ENCODE measurements at regions not wholly inside any gene's neighbourhood (a gene's known extent, or its start where the extent isn't known, plus 50 kb on each side); places are given as distances from the start of the nearest gene placed in this dataset.

DNA sequence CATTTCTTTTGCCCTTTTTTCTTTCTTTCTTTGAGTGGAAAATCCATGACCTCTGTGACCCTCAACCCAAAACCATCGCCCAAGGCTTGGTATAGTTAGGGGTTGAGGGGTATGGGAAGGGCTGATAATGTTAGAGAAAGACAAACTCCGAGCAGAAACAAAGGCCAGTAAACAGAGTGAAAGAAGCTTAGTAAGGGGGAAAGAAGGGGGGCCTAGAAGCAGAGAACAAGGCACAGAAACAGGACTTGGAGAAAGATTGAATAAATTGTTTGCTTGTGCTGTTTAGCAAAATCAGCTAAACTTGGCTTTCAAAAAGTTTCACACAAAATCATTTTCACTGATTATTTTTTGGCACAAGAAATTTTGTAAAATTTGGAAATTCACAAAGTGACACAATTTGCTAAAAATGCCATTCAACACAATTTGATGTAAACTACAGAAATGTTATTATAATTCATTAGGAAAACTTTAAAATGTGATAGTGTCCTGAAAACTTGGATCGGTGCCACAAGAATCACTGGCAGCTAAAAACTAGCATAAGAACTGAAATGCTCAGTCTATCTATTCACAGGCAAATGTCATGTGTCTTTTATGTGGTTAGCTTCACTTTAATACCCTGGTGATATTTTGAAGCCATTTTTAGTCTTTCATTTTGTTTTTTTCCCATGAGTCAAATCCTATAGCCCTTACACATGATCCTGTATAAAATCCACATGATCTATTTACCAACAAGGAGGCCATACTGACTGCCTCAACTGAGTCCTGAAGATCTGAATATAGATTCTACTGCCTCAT is 276.4 kb downstream of the NR2F1-AS1 start:
- TF ChIP-seq CREB1 (IDR thresholded peaks at IDR 0.05; ENCODE audit: low read depth), result no peak
- no peak for TF ChIP-seq EP300 (IDR thresholded peaks at IDR 0.05; ENCODE audit: borderline replicate concordance)
- no peak for TF ChIP-seq CEBPB (IDR thresholded peaks at IDR 0.05)
- no peak for TF ChIP-seq YY1 (IDR thresholded peaks at IDR 0.05; ENCODE audit: low read depth)
- TF ChIP-seq, protein P1, sequence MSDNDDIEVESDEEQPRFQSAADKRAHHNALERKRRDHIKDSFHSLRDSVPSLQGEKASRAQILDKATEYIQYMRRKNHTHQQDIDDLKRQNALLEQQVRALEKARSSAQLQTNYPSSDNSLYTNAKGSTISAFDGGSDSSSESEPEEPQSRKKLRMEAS (IDR thresholded peaks at IDR 0.05), result no peak
- TF ChIP-seq EGR1 (IDR thresholded peaks at IDR 0.05), result no peak
- no peak for TF ChIP-seq TAF1 (IDR thresholded peaks at IDR 0.05; ENCODE audit: low read depth)
- no peak for TF ChIP-seq ZBTB7A (IDR thresholded peaks at IDR 0.05; ENCODE audit: low read depth)
- TF ChIP-seq TEAD4 (IDR thresholded peaks at IDR 0.05), result no peak
- no peak for TF ChIP-seq RAD21 (IDR thresholded peaks at IDR 0.05; ENCODE audit: low read depth)
- TF ChIP-seq, protein P2, sequence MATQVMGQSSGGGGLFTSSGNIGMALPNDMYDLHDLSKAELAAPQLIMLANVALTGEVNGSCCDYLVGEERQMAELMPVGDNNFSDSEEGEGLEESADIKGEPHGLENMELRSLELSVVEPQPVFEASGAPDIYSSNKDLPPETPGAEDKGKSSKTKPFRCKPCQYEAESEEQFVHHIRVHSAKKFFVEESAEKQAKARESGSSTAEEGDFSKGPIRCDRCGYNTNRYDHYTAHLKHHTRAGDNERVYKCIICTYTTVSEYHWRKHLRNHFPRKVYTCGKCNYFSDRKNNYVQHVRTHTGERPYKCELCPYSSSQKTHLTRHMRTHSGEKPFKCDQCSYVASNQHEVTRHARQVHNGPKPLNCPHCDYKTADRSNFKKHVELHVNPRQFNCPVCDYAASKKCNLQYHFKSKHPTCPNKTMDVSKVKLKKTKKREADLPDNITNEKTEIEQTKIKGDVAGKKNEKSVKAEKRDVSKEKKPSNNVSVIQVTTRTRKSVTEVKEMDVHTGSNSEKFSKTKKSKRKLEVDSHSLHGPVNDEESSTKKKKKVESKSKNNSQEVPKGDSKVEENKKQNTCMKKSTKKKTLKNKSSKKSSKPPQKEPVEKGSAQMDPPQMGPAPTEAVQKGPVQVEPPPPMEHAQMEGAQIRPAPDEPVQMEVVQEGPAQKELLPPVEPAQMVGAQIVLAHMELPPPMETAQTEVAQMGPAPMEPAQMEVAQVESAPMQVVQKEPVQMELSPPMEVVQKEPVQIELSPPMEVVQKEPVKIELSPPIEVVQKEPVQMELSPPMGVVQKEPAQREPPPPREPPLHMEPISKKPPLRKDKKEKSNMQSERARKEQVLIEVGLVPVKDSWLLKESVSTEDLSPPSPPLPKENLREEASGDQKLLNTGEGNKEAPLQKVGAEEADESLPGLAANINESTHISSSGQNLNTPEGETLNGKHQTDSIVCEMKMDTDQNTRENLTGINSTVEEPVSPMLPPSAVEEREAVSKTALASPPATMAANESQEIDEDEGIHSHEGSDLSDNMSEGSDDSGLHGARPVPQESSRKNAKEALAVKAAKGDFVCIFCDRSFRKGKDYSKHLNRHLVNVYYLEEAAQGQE (IDR thresholded peaks at IDR 0.05; ENCODE audit: low read depth), result no peak
- TF ChIP-seq, protein P3, sequence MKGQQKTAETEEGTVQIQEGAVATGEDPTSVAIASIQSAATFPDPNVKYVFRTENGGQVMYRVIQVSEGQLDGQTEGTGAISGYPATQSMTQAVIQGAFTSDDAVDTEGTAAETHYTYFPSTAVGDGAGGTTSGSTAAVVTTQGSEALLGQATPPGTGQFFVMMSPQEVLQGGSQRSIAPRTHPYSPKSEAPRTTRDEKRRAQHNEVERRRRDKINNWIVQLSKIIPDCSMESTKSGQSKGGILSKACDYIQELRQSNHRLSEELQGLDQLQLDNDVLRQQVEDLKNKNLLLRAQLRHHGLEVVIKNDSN (IDR thresholded peaks at IDR 0.05), result no peak
- no peak for TF ChIP-seq FOXM1 (IDR thresholded peaks at IDR 0.05; ENCODE audit: borderline replicate concordance, low read depth)
- TF ChIP-seq TCF12 (IDR thresholded peaks at IDR 0.05; ENCODE audit: low read depth), result no peak
- TF ChIP-seq NFIC (IDR thresholded peaks at IDR 0.05), result no peak

DNA sequence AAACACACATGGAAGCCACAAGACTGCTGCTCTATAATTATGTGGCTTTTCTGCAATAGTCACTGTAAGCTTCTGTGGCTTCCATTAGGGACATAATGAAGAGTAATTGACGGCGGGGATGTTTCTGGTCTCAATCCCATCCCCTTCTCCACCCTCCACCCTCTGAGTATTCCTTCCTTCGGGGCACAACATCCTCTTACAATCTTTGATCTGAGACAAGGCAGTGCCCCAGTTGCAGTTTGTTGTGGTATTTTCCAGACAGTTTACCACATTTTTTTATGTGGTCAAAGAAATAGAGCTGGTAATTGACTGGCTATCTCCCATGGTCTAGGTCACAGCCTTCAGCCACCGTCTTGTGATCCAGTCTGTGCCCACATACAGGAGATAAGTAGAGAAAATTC is 277.7 kb downstream of the NR2F1-AS1 start:
- TF ChIP-seq TCF12 (IDR thresholded peaks at IDR 0.05; ENCODE audit: low read depth) (no peak), FOXM1 (IDR thresholded peaks at IDR 0.05; ENCODE audit: borderline replicate concordance, low read depth) (no peak)
- TF ChIP-seq, protein P3 (IDR thresholded peaks at IDR 0.05), result no peak

DNA sequence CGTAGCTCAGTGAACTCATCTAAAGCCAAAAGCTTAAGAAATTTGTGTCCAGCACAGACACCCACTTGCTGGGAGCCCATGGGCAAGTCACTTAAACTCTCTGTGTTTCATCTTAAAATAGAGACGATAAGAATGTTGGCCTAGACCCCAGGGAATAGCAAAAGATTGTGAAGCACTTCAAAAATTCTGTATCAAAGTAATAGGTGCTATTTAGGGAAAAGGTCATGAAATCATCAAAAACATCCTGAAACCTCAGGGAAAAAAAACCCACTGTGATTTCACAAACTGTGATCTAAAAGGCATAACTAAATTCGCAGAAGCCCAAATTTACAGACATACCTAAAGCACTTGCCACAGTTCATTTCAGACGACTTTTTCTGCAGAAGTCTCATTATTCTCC is 278.3 kb downstream of the NR2F1-AS1 start:
- no peak for TF ChIP-seq CREB1 (IDR thresholded peaks at IDR 0.05; ENCODE audit: low read depth)
- no peak for TF ChIP-seq TCF12 (IDR thresholded peaks at IDR 0.05; ENCODE audit: low read depth)
- TF ChIP-seq, protein P2 (IDR thresholded peaks at IDR 0.05; ENCODE audit: low read depth), result no peak
- no peak for TF ChIP-seq YY1 (IDR thresholded peaks at IDR 0.05; ENCODE audit: low read depth)
- TF ChIP-seq, protein P3 (IDR thresholded peaks at IDR 0.05), result no peak
- no peak for TF ChIP-seq ZBTB7A (IDR thresholded peaks at IDR 0.05; ENCODE audit: low read depth)
- TF ChIP-seq TEAD4 (IDR thresholded peaks at IDR 0.05), result no peak
- TF ChIP-seq EGR1 (IDR thresholded peaks at IDR 0.05), result no peak
- no peak for TF ChIP-seq NFIC (IDR thresholded peaks at IDR 0.05)
- no peak for TF ChIP-seq FOXM1 (IDR thresholded peaks at IDR 0.05; ENCODE audit: borderline replicate concordance, low read depth)

DNA sequence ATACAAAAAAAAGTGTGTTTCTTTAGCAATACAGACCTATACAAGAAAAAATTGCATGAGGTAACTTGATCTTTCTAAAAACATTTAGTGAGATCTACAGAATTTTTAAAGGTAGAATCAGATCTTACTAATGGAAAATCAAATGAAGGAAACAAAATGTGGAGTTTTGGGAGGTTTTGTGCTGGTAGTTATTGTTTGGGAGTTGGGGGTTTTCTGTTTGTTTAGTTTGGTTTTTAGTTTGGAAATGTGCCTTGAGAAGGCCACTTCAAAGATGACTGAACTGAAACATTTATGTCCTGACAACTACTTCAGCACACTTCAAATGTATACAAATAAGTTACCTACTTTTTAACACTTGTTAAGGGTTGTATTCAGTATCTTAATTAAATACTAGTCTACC is 280.1 kb downstream of the NR2F1-AS1 start:
- TF ChIP-seq EGR1 (IDR thresholded peaks at IDR 0.05) (no peak), FOXM1 (IDR thresholded peaks at IDR 0.05; ENCODE audit: borderline replicate concordance, low read depth) (no peak), RAD21 (IDR thresholded peaks at IDR 0.05; ENCODE audit: low read depth) (no peak), ZBTB7A (IDR thresholded peaks at IDR 0.05; ENCODE audit: low read depth) (no peak), EP300 (IDR thresholded peaks at IDR 0.05; ENCODE audit: borderline replicate concordance) (no peak)
- TF ChIP-seq, protein P2 (IDR thresholded peaks at IDR 0.05; ENCODE audit: low read depth), result no peak
- TF ChIP-seq, protein P3 (IDR thresholded peaks at IDR 0.05), result no peak
- TF ChIP-seq, protein P1 (IDR thresholded peaks at IDR 0.05), result no peak
